Activated T-helper 17 cell treated with anti-CD3 and anti-CD28 coated beads, Interleukin-2, amount 50 U/mL, for 72 hours (primary cell): ENCODE measurements at regions not wholly inside any gene's neighbourhood (a gene's known extent, or its start where the extent isn't known, plus 50 kb on each side); places are given as distances from the start of the nearest gene placed in this dataset.
"Not testable (repeated sequence)": the region's sequence is repeated elsewhere in the genome, so short reads cannot be mapped to it uniquely, and the experiment has no call there.

Source experiments
- ATAC-seq: fragments of 150-1000 bp; cut with Tn5 transposase; replicated peaks from 2 replicates; pipeline ENCODE4 v1.10.0; 2021; ENCODE audit warnings: mild to moderate bottlenecking, moderate library complexity
- H3K27ac Mint-ChIP-seq: one replicate; pipeline ENCODE4 v1.8.0; 2022; ENCODE audit warnings: mixed read lengths
- H3K27me3 Mint-ChIP-seq: one replicate; pipeline ENCODE4 v1.8.0; 2022; ENCODE audit warnings: mixed read lengths
- H3K36me3 Mint-ChIP-seq: one replicate; pipeline ENCODE4 v1.8.0; 2022; ENCODE audit warnings: low read depth, mild to moderate bottlenecking, mixed read lengths
- H3K4me1 Mint-ChIP-seq: one replicate; pipeline ENCODE4 v1.8.0; 2022; ENCODE audit warnings: mixed read lengths
- H3K4me3 Mint-ChIP-seq: one replicate; pipeline ENCODE4 v1.8.0; 2022; ENCODE audit warnings: mild to moderate bottlenecking, mixed read lengths
- H3K9me3 Mint-ChIP-seq: one replicate; pipeline ENCODE4 v1.8.0; 2022; ENCODE audit warnings: mixed read lengths

GRCh38 chr10:31132681-31133244, 101.1 kb upstream of the ZNF438 start:
- Mint-ChIP-seq H3K27me3 (no peaks in the 10 kb centered on the region), H3K36me3 (no peaks in the 10 kb centered on the region), H3K27ac (no peak overlapping the region), H3K4me3 (peak overlapping the region; percentile 75), H3K4me1 (peaks cover 18% of the 10 kb centered on the region), H3K9me3 (no peaks in the 10 kb centered on the region)
- ATAC-seq = no peak

- H3K4me1 Mint-ChIP-seq = peaks cover 18% of the 10 kb centered on the region
- H3K36me3 Mint-ChIP-seq = no peaks in the 10 kb centered on the region
- no peak overlapping the region for H3K27ac Mint-ChIP-seq
- H3K4me3 Mint-ChIP-seq = peak overlapping the region; percentile 75
- no peak for ATAC-seq
- no peaks in the 10 kb centered on the region for H3K27me3 Mint-ChIP-seq
- H3K9me3 Mint-ChIP-seq = no peaks in the 10 kb centered on the region
These were observed 101.7 kb upstream of the ZNF438 start for GRCh38 chr10:31133251-31133791.

- Mint-ChIP-seq H3K4me1 (peaks cover 18% of the 10 kb centered on the region), H3K4me3 (peak overlapping the region; percentile 75), H3K27ac (peak overlapping the region; percentile 82), H3K27me3 (no peaks in the 10 kb centered on the region), H3K9me3 (no peaks in the 10 kb centered on the region), H3K36me3 (no peaks in the 10 kb centered on the region)
- ATAC-seq = peak; percentile 66
These were observed 102.2 kb upstream of the ZNF438 start for GRCh38 chr10:31133792-31134310.

GRCh38 chr10:31134311-31134952, 102.8 kb upstream of the ZNF438 start:
- H3K27me3 Mint-ChIP-seq = no peaks in the 10 kb centered on the region
- peak overlapping the region; percentile 75 for H3K4me3 Mint-ChIP-seq
- H3K27ac Mint-ChIP-seq = peak overlapping the region; percentile 82
- peaks cover 18% of the 10 kb centered on the region for H3K4me1 Mint-ChIP-seq
- peak; percentile 71 for ATAC-seq
- no peaks in the 10 kb centered on the region for H3K36me3 Mint-ChIP-seq
- H3K9me3 Mint-ChIP-seq = no peaks in the 10 kb centered on the region

- Mint-ChIP-seq H3K4me3 (peak overlapping the region; percentile 75), H3K27ac (peak overlapping the region; percentile 82), H3K4me1 (peaks cover 18% of the 10 kb centered on the region), H3K27me3 (no peaks in the 10 kb centered on the region), H3K36me3 (no peaks in the 10 kb centered on the region), H3K9me3 (no peaks in the 10 kb centered on the region)
- ATAC-seq = no peak
These were observed 103.5 kb upstream of the ZNF438 start for GRCh38 chr10:31135171-31135570.

GRCh38 chr10:31135791-31136190, 104.1 kb upstream of the ZNF438 start:
- H3K36me3 Mint-ChIP-seq, H3K4me3 Mint-ChIP-seq, H3K27me3 Mint-ChIP-seq, H3K9me3 Mint-ChIP-seq, ATAC-seq: not testable (repeated sequence)
- H3K27ac Mint-ChIP-seq = peak overlapping the region; percentile 53
- peaks cover 18% of the 10 kb centered on the region for H3K4me1 Mint-ChIP-seq

GRCh38 chr10:31136386-31136785, 104.7 kb upstream of the ZNF438 start:
- no peak for ATAC-seq
- no peaks in the 10 kb centered on the region for H3K36me3 Mint-ChIP-seq
- peak overlapping the region; percentile 53 for H3K27ac Mint-ChIP-seq
- H3K27me3 Mint-ChIP-seq = no peaks in the 10 kb centered on the region
- H3K4me1 Mint-ChIP-seq = peaks cover 18% of the 10 kb centered on the region
- no peak overlapping the region for H3K4me3 Mint-ChIP-seq
- no peaks in the 10 kb centered on the region for H3K9me3 Mint-ChIP-seq

GRCh38 chr10:31136930-31137885, 105.5 kb upstream of the ZNF438 start:
- Mint-ChIP-seq H3K4me1 (peaks cover 18% of the 10 kb centered on the region), H3K27me3 (no peaks in the 10 kb centered on the region), H3K9me3 (no peaks in the 10 kb centered on the region), H3K4me3 (peak overlapping the region; percentile 36), H3K36me3 (no peaks in the 10 kb centered on the region), H3K27ac (no peak overlapping the region)
- peak; percentile 11 for ATAC-seq

- no peaks in the 10 kb centered on the region for H3K9me3 Mint-ChIP-seq
- H3K4me3 Mint-ChIP-seq = no peak overlapping the region
- no peak for ATAC-seq
- H3K27me3 Mint-ChIP-seq = no peaks in the 10 kb centered on the region
- H3K36me3 Mint-ChIP-seq = no peaks in the 10 kb centered on the region
- no peak overlapping the region for H3K27ac Mint-ChIP-seq
- peaks cover 18% of the 10 kb centered on the region for H3K4me1 Mint-ChIP-seq
These were observed 106.4 kb upstream of the ZNF438 start for GRCh38 chr10:31138026-31138553.

- no peak for ATAC-seq
- H3K27me3 Mint-ChIP-seq = no peaks in the 10 kb centered on the region
- H3K4me3 Mint-ChIP-seq = no peak overlapping the region
- H3K27ac Mint-ChIP-seq = no peak overlapping the region
- H3K36me3 Mint-ChIP-seq = no peaks in the 10 kb centered on the region
- H3K9me3 Mint-ChIP-seq = no peaks in the 10 kb centered on the region
- peaks cover 18% of the 10 kb centered on the region for H3K4me1 Mint-ChIP-seq
These were observed 107.8 kb upstream of the ZNF438 start for GRCh38 chr10:31139497-31139896.

GRCh38 chr10:31140716-31141115, 109.1 kb upstream of the ZNF438 start:
- peaks cover 13% of the 10 kb centered on the region for H3K4me1 Mint-ChIP-seq
- no peak overlapping the region for H3K27ac Mint-ChIP-seq
- H3K9me3 Mint-ChIP-seq = no peaks in the 10 kb centered on the region
- H3K27me3 Mint-ChIP-seq = peaks cover 2% of the 10 kb centered on the region
- H3K4me3 Mint-ChIP-seq = no peak overlapping the region
- no peak for ATAC-seq
- H3K36me3 Mint-ChIP-seq = no peaks in the 10 kb centered on the region

- ATAC-seq = no peak
- Mint-ChIP-seq H3K4me3 (no peak overlapping the region), H3K36me3 (no peaks in the 10 kb centered on the region), H3K4me1 (peaks cover 9% of the 10 kb centered on the region), H3K9me3 (no peaks in the 10 kb centered on the region), H3K27me3 (peaks cover 7% of the 10 kb centered on the region), H3K27ac (no peak overlapping the region)
These were observed 110.4 kb upstream of the ZNF438 start for GRCh38 chr10:31142026-31142425.

GRCh38 chr10:31143331-31143935, 111.8 kb upstream of the ZNF438 start:
- Mint-ChIP-seq H3K36me3 (no peaks in the 10 kb centered on the region), H3K27me3 (peaks cover 7% of the 10 kb centered on the region), H3K4me1 (peaks cover 6% of the 10 kb centered on the region), H3K9me3 (no peaks in the 10 kb centered on the region), H3K27ac (no peak overlapping the region), H3K4me3 (no peak overlapping the region)
- ATAC-seq = no peak

- ATAC-seq = no peak
- peaks cover 7% of the 10 kb centered on the region for H3K27me3 Mint-ChIP-seq
- H3K27ac Mint-ChIP-seq = no peak overlapping the region
- H3K36me3 Mint-ChIP-seq = no peaks in the 10 kb centered on the region
- H3K9me3 Mint-ChIP-seq = no peaks in the 10 kb centered on the region
- no peak overlapping the region for H3K4me3 Mint-ChIP-seq
- peaks cover 6% of the 10 kb centered on the region for H3K4me1 Mint-ChIP-seq
These were observed 114.3 kb upstream of the ZNF438 start for GRCh38 chr10:31145986-31146385.
